ENCODE measurements at regions not wholly inside any gene's neighbourhood (a gene's known extent, or its start where the extent isn't known, plus 50 kb on each side); places are given as distances from the start of the nearest gene placed in this dataset.
A peak's percentile ranks its signal among the peaks of the same experiment; 100 is the strongest.

GRCh38 chr15:37682304-37682703 is 252.1 kb upstream of the TMCO5A start:
- peak; percentile 73 to 77 for TF ChIP-seq CTCF (conservative IDR thresholded peaks at IDR 0.05; ENCODE audit: low read depth in 2 of 2)
- no peak for TF ChIP-seq ZNF462 (CRISPR knock-in tag; IDR thresholded peaks at IDR 0.05)
- TF ChIP-seq ETS1 (IDR thresholded peaks at IDR 0.05): no peak
- no peak for TF ChIP-seq REST (IDR thresholded peaks at IDR 0.05; ENCODE audit: unreplicated experiment)

Data from GM23338 (cell line).